SU-DHL-6 (cell line): ENCODE measurements at regions not wholly inside any gene's neighbourhood (a gene's known extent, or its start where the extent isn't known, plus 50 kb on each side); places are given as distances from the start of the nearest gene placed in this dataset.

Source experiments
- H2AFZ ChIP-seq: fragments of 200-600 bp; sonication (generic); 2 replicates; pipeline ENCODE4 v1.6.1; 2014; ENCODE audit warnings: low read depth, mild to moderate bottlenecking, moderate library complexity, mixed read lengths, antibody characterized with exemption, low read length; ENCODE audit not compliant: severe bottlenecking
- H3F3A ChIP-seq: fragments of 200-600 bp; shearing (Covaris generic); 2 replicates; pipeline ENCODE4 v1.6.0; 2016; ENCODE audit warnings: antibody characterized with exemption, mild to moderate bottlenecking; ENCODE audit not compliant: insufficient read depth
- H3K27ac ChIP-seq: fragments of 200-600 bp; sonication (generic); 2 replicates; pipeline ENCODE4 v1.5.1; 2016; ENCODE audit warnings: low read depth, mild to moderate bottlenecking, low read length, moderate library complexity, mixed read lengths
- H3K27me3 ChIP-seq: fragments of 200-600 bp; sonication (generic), shearing (Covaris generic); 2 replicates; pipeline ENCODE4 v1.6.0; 2014; ENCODE audit warnings: mild to moderate bottlenecking, low read length
- H3K36me3 ChIP-seq: fragments of 200-600 bp; sonication (generic); 2 replicates; pipeline ENCODE4 v1.6.1; 2014; ENCODE audit warnings: mild to moderate bottlenecking, low read length, mixed read lengths
- H3K4me2 ChIP-seq: fragments of 300-600, 200-600 bp; shearing (Covaris generic), sonication (generic); 2 replicates; pipeline ENCODE4 v1.6.0; 2014; ENCODE audit warnings: low read length, low read depth, mild to moderate bottlenecking; ENCODE audit not compliant: poor library complexity, severe bottlenecking
- H3K4me3 ChIP-seq: fragments of 200-600 bp; sonication (generic); 2 replicates; pipeline ENCODE4 v1.5.1; 2014; ENCODE audit warnings: antibody characterized with exemption, low read length, mild to moderate bottlenecking, mixed read lengths; ENCODE audit not compliant: insufficient read depth, poor library complexity, severe bottlenecking
- H3K79me2 ChIP-seq: fragments of 200-600 bp; sonication (generic); 2 replicates; pipeline ENCODE4 v1.6.1; 2014; ENCODE audit warnings: mild to moderate bottlenecking, low read length, moderate library complexity; ENCODE audit not compliant: insufficient read depth
- H3K9ac ChIP-seq: fragments of 200-600 bp; sonication (generic); 2 replicates; pipeline ENCODE4 v1.7.0; 2014; ENCODE audit warnings: mild to moderate bottlenecking, low read length
- H3K9me2 ChIP-seq: fragments of 200-600 bp; sonication (generic); replicated peaks from 2 replicates; pipeline ENCODE4 v1.6.1; 2014; ENCODE audit warnings: low read length; ENCODE audit not compliant: insufficient read depth
- H3K9me3 ChIP-seq: fragments of 200-600 bp; sonication (generic); 2 replicates; pipeline ENCODE4 v1.6.1; 2014; ENCODE audit warnings: low read length, mixed read lengths; ENCODE audit not compliant: insufficient read depth
- H4K20me1 ChIP-seq: fragments of 200-600 bp; sonication (generic); 2 replicates; pipeline ENCODE4 v1.6.1; 2014; ENCODE audit warnings: low read depth, mild to moderate bottlenecking, antibody characterized with exemption, low read length, moderate library complexity, mixed read lengths
- EZH2phosphoT487 ChIP-seq: fragments of 200-600 bp; sonication (generic), shearing (Covaris generic); conservative IDR thresholded peaks from 2 replicates; pipeline ENCODE4 v1.6.1; 2018; ENCODE audit warnings: mild to moderate bottlenecking, antibody characterized with exemption, low read length, moderate library complexity, mixed read lengths
- TF ChIP-seq, protein P1 (sequence below): fragments of 200-600 bp; sonication (generic); IDR thresholded peaks from one replicate; pipeline ENCODE4 v1.5.1; 2017; ENCODE audit warnings: antibody characterized with exemption, mild to moderate bottlenecking, low read length, moderate library complexity; ENCODE audit not compliant: insufficient read depth, poor library complexity, severe bottlenecking

DNA sequence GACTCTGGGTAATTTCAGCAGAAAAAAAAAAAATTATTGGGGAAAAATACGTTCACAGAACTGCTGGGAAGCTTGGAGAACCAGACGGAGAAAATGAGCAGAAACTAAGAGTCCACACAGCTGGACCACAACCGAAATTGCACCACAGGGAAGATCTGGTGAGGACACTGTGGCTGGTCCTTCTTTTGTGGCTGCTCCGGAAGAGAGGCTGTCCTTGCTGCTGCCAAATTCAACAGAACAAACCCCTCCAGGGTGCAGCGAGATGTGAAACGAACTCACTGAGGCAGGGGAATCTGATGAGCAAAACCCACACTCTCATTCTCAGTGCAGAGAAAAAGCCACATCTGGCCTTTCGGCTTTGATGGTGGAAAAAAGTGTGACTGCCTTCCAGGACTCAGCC, 200.0 kb downstream of the ACTL7B start:
- no peaks in the 10 kb centered on the region for H3K79me2 ChIP-seq
- no peaks in the 10 kb centered on the region; the same call in 1 of the 2 replicates for H3K9me3 ChIP-seq
- no peak overlapping the region for H3K4me2 ChIP-seq
- H2AFZ ChIP-seq = no peak overlapping the region
- no peaks in the 10 kb centered on the region for H4K20me1 ChIP-seq
- no peaks in the 10 kb centered on the region for H3F3A ChIP-seq
- H3K4me3 ChIP-seq = no peak overlapping the region
- TF ChIP-seq, protein P1, sequence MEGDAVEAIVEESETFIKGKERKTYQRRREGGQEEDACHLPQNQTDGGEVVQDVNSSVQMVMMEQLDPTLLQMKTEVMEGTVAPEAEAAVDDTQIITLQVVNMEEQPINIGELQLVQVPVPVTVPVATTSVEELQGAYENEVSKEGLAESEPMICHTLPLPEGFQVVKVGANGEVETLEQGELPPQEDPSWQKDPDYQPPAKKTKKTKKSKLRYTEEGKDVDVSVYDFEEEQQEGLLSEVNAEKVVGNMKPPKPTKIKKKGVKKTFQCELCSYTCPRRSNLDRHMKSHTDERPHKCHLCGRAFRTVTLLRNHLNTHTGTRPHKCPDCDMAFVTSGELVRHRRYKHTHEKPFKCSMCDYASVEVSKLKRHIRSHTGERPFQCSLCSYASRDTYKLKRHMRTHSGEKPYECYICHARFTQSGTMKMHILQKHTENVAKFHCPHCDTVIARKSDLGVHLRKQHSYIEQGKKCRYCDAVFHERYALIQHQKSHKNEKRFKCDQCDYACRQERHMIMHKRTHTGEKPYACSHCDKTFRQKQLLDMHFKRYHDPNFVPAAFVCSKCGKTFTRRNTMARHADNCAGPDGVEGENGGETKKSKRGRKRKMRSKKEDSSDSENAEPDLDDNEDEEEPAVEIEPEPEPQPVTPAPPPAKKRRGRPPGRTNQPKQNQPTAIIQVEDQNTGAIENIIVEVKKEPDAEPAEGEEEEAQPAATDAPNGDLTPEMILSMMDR = no peak
- no peak for TF ChIP-seq EZH2phosphoT487
- no peak overlapping the region for H3K9ac ChIP-seq
- H3K36me3 ChIP-seq = no peaks in the 10 kb centered on the region
- no peaks in the 10 kb centered on the region for H3K27me3 ChIP-seq
- no peak overlapping the region for H3K27ac ChIP-seq
- H3K9me2 ChIP-seq = no peaks in the 10 kb centered on the region

DNA sequence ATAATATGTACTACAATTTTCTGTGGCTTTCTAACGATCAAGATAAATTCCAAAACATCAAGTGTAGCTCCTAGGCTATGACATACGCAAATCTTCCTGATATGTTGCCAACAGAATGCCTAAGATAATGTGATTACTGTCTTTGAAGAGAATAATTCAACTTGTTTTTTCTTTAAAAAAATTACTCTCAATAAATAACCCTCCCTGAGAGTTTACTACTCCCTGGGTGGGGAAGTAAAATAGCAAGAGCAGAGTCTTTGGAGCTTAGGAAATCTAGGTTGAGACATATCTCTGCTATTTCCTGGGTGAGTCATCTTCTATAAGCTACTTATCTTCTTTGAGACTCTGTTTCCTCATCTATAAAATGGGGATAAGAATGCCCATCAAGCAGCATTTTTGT, 201.2 kb downstream of the ACTL7B start:
- no peaks in the 10 kb centered on the region for H3K79me2 ChIP-seq
- H3K9me3 ChIP-seq = no peaks in the 10 kb centered on the region; the same call in 1 of the 2 replicates
- H3K27me3 ChIP-seq = no peaks in the 10 kb centered on the region
- no peak overlapping the region for H3K4me2 ChIP-seq
- H3F3A ChIP-seq = no peaks in the 10 kb centered on the region
- TF ChIP-seq, protein P1 = no peak
- TF ChIP-seq EZH2phosphoT487 = no peak
- H3K9ac ChIP-seq = no peak overlapping the region
- no peaks in the 10 kb centered on the region for H4K20me1 ChIP-seq
- no peak overlapping the region for H3K4me3 ChIP-seq
- no peaks in the 10 kb centered on the region for H3K9me2 ChIP-seq
- no peak overlapping the region for H3K27ac ChIP-seq
- H2AFZ ChIP-seq = no peak overlapping the region
- no peaks in the 10 kb centered on the region for H3K36me3 ChIP-seq

DNA sequence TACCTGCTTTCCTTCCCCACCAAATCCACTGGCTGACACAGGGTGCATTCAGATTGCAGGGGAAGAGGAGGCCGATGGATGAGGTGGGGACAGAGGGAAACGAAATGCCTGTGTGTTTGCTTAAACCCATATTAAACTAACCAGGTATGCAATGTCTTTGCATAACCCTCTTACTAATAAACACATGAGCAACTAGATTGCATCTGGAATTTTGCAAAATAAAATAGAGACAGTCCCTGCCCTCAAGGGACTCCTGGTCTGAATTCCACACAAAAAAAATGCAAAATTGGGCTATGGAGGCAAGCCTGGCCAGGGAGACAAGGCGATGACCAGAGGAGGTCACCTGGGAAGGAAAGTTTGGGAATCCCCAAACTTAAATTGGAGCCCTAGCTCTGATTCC, 202.9 kb downstream of the ACTL7B start:
- Histone ChIP-seq H3K9ac (no peak overlapping the region), H3K27me3 (no peaks in the 10 kb centered on the region), H3K79me2 (no peaks in the 10 kb centered on the region), H3F3A (no peaks in the 10 kb centered on the region), H3K36me3 (no peaks in the 10 kb centered on the region), H3K27ac (no peak overlapping the region), H4K20me1 (no peaks in the 10 kb centered on the region), H3K4me3 (no peak overlapping the region), H2AFZ (no peak overlapping the region), H3K4me2 (no peak overlapping the region), H3K9me3 (no peaks in the 10 kb centered on the region), H3K9me2 (no peaks in the 10 kb centered on the region)
- TF ChIP-seq, protein P1 = no peak
- TF ChIP-seq EZH2phosphoT487 = no peak

DNA sequence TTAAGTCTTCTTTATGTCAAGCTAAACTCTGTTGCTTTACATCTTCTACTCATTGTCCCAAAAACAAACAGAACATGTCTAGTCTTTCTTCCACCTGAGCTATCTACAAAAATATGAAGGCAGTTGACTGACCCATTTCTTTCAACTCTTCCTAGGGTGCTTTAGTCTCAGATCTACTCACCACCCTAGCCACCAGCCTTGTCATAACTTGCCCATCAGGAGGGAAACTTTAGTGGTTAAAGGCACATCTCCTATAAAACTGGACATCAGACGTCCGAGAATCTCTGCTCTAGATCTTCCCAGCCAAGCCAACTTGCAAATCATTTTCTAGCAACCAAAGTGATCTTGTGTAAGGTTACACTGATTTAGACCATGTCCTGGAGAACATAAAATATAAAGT, 205.0 kb downstream of the ACTL7B start:
- Histone ChIP-seq H3K4me3 (no peak overlapping the region), H3K9me3 (no peaks in the 10 kb centered on the region), H3K27ac (no peak overlapping the region), H3K27me3 (no peaks in the 10 kb centered on the region), H3K36me3 (no peaks in the 10 kb centered on the region), H2AFZ (no peak overlapping the region), H4K20me1 (no peaks in the 10 kb centered on the region), H3K4me2 (no peak overlapping the region), H3K79me2 (no peaks in the 10 kb centered on the region), H3K9ac (no peak overlapping the region), H3F3A (no peaks in the 10 kb centered on the region), H3K9me2 (no peaks in the 10 kb centered on the region)
- TF ChIP-seq EZH2phosphoT487 = no peak
- TF ChIP-seq, protein P1 = no peak
